Fibroblast of lung (primary cell): ENCODE measurements at regions not wholly inside any gene's neighbourhood (a gene's known extent, or its start where the extent isn't known, plus 50 kb on each side); places are given as distances from the start of the nearest gene placed in this dataset.

Experiments
- DNase-seq, 2 donors: peaks; one replicate each; pipeline versions ENCODE4 v3.0.0 to v3.0.0-alpha.2; 2010; ENCODE audit warnings: low read depth in 2 of 2
- H2AFZ ChIP-seq: 2 replicates; pipeline ENCODE4 v1.5.1; 2012; ENCODE audit warnings: low read length, control low read depth, inconsistent platforms
- H3K27ac ChIP-seq: 2 replicates; pipeline ENCODE4 v1.5.1; 2011; ENCODE audit warnings: low read length, control low read depth; ENCODE audit not compliant: insufficient read depth
- H3K27me3 ChIP-seq: 2 replicates; pipeline ENCODE4 v1.5.1; 2011; ENCODE audit warnings: mild to moderate bottlenecking, low read length; ENCODE audit not compliant: control insufficient read depth, insufficient read depth
- H3K36me3 ChIP-seq: 2 replicates; pipeline ENCODE4 v1.5.1; 2011; ENCODE audit warnings: low read length; ENCODE audit not compliant: control insufficient read depth, insufficient read depth
- H3K4me1 ChIP-seq: 2 replicates; pipeline ENCODE4 v1.5.1; 2011; ENCODE audit warnings: low read length; ENCODE audit not compliant: control insufficient read depth, insufficient read depth; ENCODE audit errors: extremely low read depth
- H3K4me2 ChIP-seq: 2 replicates; pipeline ENCODE4 v1.5.1; 2011; ENCODE audit warnings: low read length, control low read depth; ENCODE audit not compliant: insufficient read depth; ENCODE audit errors: extremely low read depth
- H3K4me3 ChIP-seq, 4 experiments: fragments of 200-600 bp in 1 of 4; sonication (generic) in 1 of 4; replicated peaks in 1 of 4; 2 replicates each; pipeline ENCODE4 v1.5.1; 2011 to 2016; ENCODE audit warnings: low read length in 4 of 4, low read depth in 3 of 4, mild to moderate bottlenecking in 3 of 4, control low read depth in 2 of 4, inconsistent platforms in 1 of 4, mixed read lengths in 1 of 4; ENCODE audit not compliant: insufficient read depth in 1 of 4; ENCODE audit errors: control extremely low read depth in 1 of 4
- H3K79me2 ChIP-seq: 2 replicates; pipeline ENCODE4 v1.5.1; 2012; ENCODE audit warnings: mild to moderate bottlenecking, low read length, inconsistent platforms; ENCODE audit not compliant: control insufficient read depth, insufficient read depth
- H3K9ac ChIP-seq: 2 replicates; pipeline ENCODE4 v1.5.1; 2011; ENCODE audit warnings: mild to moderate bottlenecking, low read length, control low read depth; ENCODE audit not compliant: insufficient read depth
- H3K9me3 ChIP-seq: 2 replicates; pipeline ENCODE4 v1.5.1; 2012; ENCODE audit warnings: low read depth, low read length; ENCODE audit not compliant: control insufficient read depth, insufficient read depth
- H4K20me1 ChIP-seq: 2 replicates; pipeline ENCODE4 v1.5.1; 2011; ENCODE audit warnings: low read length; ENCODE audit not compliant: control insufficient read depth, insufficient read depth; ENCODE audit errors: extremely low read depth
- CTCF ChIP-seq, 2 donors: IDR thresholded peaks in 1 of 2; conservative IDR thresholded peaks in 1 of 2; 1 replicate in 1 of 2; 2 replicates in 1 of 2; pipeline ENCODE4 v1.5.1; 2011 to 2012; ENCODE audit warnings: low read length in 2 of 2, control low read depth in 1 of 2, inconsistent platforms in 1 of 2, low read depth in 1 of 2, mild to moderate bottlenecking in 1 of 2
- EZH2 ChIP-seq: IDR thresholded peaks from 2 replicates; pipeline ENCODE4 v1.5.1; 2012; ENCODE audit warnings: low read length, control low read depth, mild to moderate bottlenecking; ENCODE audit errors: missing control alignments

GRCh38 chr17:71547904-71548303, 572.9 kb upstream of the SOX9 start:
- H3K36me3 ChIP-seq = no peaks in the 10 kb centered on the region
- H3K79me2 ChIP-seq = no peaks in the 10 kb centered on the region
- TF ChIP-seq EZH2 = no peak
- TF ChIP-seq CTCF (conservative IDR thresholded peaks at IDR 0.05 in 1 of 2, IDR thresholded peaks at IDR 0.05 in 1 of 2; ENCODE audit: low read depth in 1 of 2, low read length in 2 of 2) = no peak
- H4K20me1 ChIP-seq = no peaks in the 10 kb centered on the region
- H3K4me1 ChIP-seq = no peaks in the 10 kb centered on the region
- H2AFZ ChIP-seq = no peak overlapping the region
- no peak overlapping the region for H3K9ac ChIP-seq
- H3K27me3 ChIP-seq = no peaks in the 10 kb centered on the region
- no peaks in the 10 kb centered on the region for H3K9me3 ChIP-seq
- no peak overlapping the region for H3K27ac ChIP-seq
- no peak overlapping the region for H3K4me3 ChIP-seq
- no peak overlapping the region for H3K4me2 ChIP-seq
- no peak for DNase-seq

- Histone ChIP-seq H3K27ac (no peak overlapping the region), H3K9ac (no peak overlapping the region), H4K20me1 (no peaks in the 10 kb centered on the region), H3K9me3 (no peaks in the 10 kb centered on the region), H3K4me2 (no peak overlapping the region), H3K4me1 (no peaks in the 10 kb centered on the region), H3K27me3 (no peaks in the 10 kb centered on the region), H3K79me2 (no peaks in the 10 kb centered on the region), H2AFZ (no peak overlapping the region), H3K36me3 (no peaks in the 10 kb centered on the region), H3K4me3 (no peak overlapping the region)
- TF ChIP-seq EZH2 = no peak
- TF ChIP-seq CTCF (conservative IDR thresholded peaks at IDR 0.05 in 1 of 2, IDR thresholded peaks at IDR 0.05 in 1 of 2; ENCODE audit: low read depth in 1 of 2, low read length in 2 of 2) = no peak
- DNase-seq = peak in 1 of 2 donors; percentile 77
These were observed 572.2 kb upstream of the SOX9 start for GRCh38 chr17:71548540-71549190.

GRCh38 chr17:71550675-71551074, 570.1 kb upstream of the SOX9 start:
- Histone ChIP-seq H3K9me3 (no peaks in the 10 kb centered on the region), H4K20me1 (no peaks in the 10 kb centered on the region), H3K79me2 (no peaks in the 10 kb centered on the region), H3K36me3 (no peaks in the 10 kb centered on the region), H3K27ac (no peak overlapping the region), H3K4me2 (no peak overlapping the region), H3K4me3 (no peak overlapping the region), H3K27me3 (no peaks in the 10 kb centered on the region), H3K9ac (no peak overlapping the region), H2AFZ (no peak overlapping the region), H3K4me1 (no peaks in the 10 kb centered on the region)
- TF ChIP-seq EZH2 (no peak), CTCF (conservative IDR thresholded peaks at IDR 0.05 in 1 of 2, IDR thresholded peaks at IDR 0.05 in 1 of 2; ENCODE audit: low read depth in 1 of 2, low read length in 2 of 2) (no peak)
- no peak for DNase-seq
